ENCODE measurements at regions not wholly inside any gene's neighbourhood (a gene's known extent, or its start where the extent isn't known, plus 50 kb on each side); places are given as distances from the start of the nearest gene placed in this dataset.
A peak's percentile ranks its signal among the peaks of the same experiment; 100 is the strongest.

DNA sequence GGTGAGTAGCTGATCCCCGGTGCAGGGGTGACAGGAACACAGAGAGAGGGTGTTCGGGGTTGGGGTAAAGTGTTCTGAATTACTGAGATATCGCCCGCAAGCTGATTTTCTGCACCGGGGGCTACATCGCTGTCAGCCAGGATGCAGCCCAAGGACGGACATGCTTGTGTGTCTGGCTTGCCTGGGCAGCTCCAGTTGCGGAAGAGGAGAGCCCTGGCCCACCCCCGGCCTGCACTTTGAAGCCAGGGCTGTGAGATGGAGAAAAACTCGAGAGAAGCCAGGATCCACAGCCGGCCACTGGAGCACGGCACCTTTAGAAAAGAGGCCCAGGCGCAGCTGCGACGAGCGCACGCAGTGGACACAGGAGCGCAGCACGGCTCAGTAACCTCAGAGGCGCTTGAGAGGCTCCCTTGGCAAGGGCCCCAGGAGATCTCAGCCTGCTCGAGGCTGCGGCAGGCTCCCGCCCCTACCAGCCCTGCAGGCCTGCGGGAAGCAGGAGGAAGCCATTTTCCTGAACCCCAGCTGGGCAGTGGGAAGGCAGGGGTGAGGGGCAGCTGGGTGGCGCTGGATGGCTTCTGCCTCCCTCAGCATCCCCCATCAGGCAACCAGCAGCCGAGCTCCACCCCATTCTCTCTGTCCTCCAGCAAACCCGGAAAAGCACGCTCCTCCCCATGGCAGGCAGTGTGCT lies 59.2 kb downstream of the C9orf50 start:
- H3K9me3 ChIP-seq (ENCODE audit: low read length): no peaks in the 10 kb centered on the region
- no peaks in the 10 kb centered on the region for H3K27me3 ChIP-seq (ENCODE audit: insufficient read depth, low read length, poor library complexity, severe bottlenecking)
- peak in 1 of 5 donors; percentile 23 for DNase-seq
- ChIA-PET CTCF (interaction anchor here (1.3 kb wide), 1 partner anchor 390 kb away, joined by 3 read pairs; no protein-coding TSS in a partner anchor), POLR2A (interaction anchor here (0.6 kb wide), 1 partner anchor 772 kb away, joined by 7 read pairs; no protein-coding TSS in a partner anchor)
- no peaks in the 10 kb centered on the region for H3K4me1 ChIP-seq (ENCODE audit: insufficient read depth, low read length)
- H3K27me3 Mint-ChIP-seq: peaks cover 7 to 10% of the 10 kb centered on the region in 2 donors
- H3K4me3 Mint-ChIP-seq: no peak overlapping the region
- H3K4me1 Mint-ChIP-seq: no peaks in the 10 kb centered on the region
- H3K27ac Mint-ChIP-seq: peak overlapping the region in 1 of 8 donors; percentile 29
- H3K9me3 Mint-ChIP-seq: no peaks in the 10 kb centered on the region
- no peak overlapping the region for H3K27ac ChIP-seq (ENCODE audit: low read depth, low read length)
- H3K36me3 Mint-ChIP-seq: no peaks in the 10 kb centered on the region
- no peak overlapping the region for H3K4me3 ChIP-seq (ENCODE audit: low read length)
- H3K36me3 ChIP-seq (ENCODE audit: insufficient read depth, low read length): no peaks in the 10 kb centered on the region

DNA sequence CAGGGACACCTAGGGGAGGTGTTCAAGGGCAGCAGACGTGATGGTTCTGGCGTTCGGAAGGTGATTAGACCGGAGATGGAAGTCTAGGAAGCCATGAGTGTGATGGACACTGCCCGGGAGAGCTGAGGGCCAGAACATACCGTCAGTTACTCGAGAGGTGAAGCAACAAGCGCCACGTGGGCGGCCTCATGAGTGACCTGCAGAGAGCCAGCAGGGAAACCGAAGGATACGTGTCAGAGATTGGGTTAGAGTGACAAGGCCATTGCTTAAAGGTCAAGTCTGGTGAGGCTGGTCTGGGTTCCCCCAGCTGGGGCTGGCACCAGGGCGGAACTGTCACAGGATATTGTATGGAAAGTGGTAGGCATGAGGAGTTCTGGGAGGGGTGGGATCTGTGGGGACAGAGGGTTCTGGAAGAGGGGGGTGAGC lies 60.0 kb downstream of the C9orf50 start:
- H3K4me3 Mint-ChIP-seq: no peak overlapping the region
- CTCF ChIA-PET: no interaction called here
- H3K27me3 ChIP-seq (ENCODE audit: insufficient read depth, low read length, poor library complexity, severe bottlenecking): no peaks in the 10 kb centered on the region

DNA sequence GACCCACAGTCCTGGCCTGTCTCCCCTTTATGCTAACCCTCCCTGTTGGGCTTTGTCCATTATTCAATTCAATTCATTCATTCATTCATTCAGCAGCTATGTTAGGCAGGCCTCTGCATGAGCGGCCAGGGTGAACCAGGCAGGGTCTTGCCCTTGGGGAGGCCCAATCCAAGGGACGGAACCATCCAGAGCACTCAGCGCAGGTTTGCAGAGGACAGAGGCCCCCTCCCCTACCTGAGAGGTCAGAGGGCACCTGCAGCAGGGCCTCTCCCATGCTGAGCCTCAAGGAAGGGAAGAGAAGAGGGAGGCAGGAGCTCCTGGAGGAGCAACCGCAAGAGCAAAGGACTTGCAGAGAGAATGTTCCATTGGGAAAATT lies 61.4 kb downstream of the C9orf50 start:
- Mint-ChIP-seq H3K27ac (no peak overlapping the region), H3K27me3 (peaks cover 7 to 14% of the 10 kb centered on the region in 2 donors), H3K4me3 (no peak overlapping the region), H3K36me3 (no peaks in the 10 kb centered on the region), H3K4me1 (no peaks in the 10 kb centered on the region), H3K9me3 (no peaks in the 10 kb centered on the region)
- Histone ChIP-seq H3K4me3 (ENCODE audit: low read length) (no peak overlapping the region), H3K4me1 (ENCODE audit: insufficient read depth, low read length) (no peaks in the 10 kb centered on the region), H3K27me3 (ENCODE audit: insufficient read depth, low read length, poor library complexity, severe bottlenecking) (no peaks in the 10 kb centered on the region), H3K9me3 (ENCODE audit: low read length) (no peaks in the 10 kb centered on the region), H3K36me3 (ENCODE audit: insufficient read depth, low read length) (no peaks in the 10 kb centered on the region), H3K27ac (ENCODE audit: low read depth, low read length) (no peak overlapping the region)
- no peak for DNase-seq
- POLR2A ChIA-PET: no interaction called here
- CTCF ChIA-PET: no interaction called here

More for the DNA sequence above, 60.0 kb downstream of the C9orf50 start:
- H3K27ac Mint-ChIP-seq: no peak overlapping the region
- peaks cover 7 to 14% of the 10 kb centered on the region in 2 donors for H3K27me3 Mint-ChIP-seq
- H3K4me1 Mint-ChIP-seq: no peaks in the 10 kb centered on the region
- Histone ChIP-seq H3K27ac (ENCODE audit: low read depth, low read length) (no peak overlapping the region), H3K4me3 (ENCODE audit: low read length) (no peak overlapping the region), H3K36me3 (ENCODE audit: insufficient read depth, low read length) (no peaks in the 10 kb centered on the region), H3K4me1 (ENCODE audit: insufficient read depth, low read length) (no peaks in the 10 kb centered on the region), H3K9me3 (ENCODE audit: low read length) (no peaks in the 10 kb centered on the region)
- DNase-seq: peak in 1 of 5 donors; percentile 30
- POLR2A ChIA-PET: no interaction called here
- no peaks in the 10 kb centered on the region for H3K9me3 Mint-ChIP-seq
- no peaks in the 10 kb centered on the region for H3K36me3 Mint-ChIP-seq

DNA sequence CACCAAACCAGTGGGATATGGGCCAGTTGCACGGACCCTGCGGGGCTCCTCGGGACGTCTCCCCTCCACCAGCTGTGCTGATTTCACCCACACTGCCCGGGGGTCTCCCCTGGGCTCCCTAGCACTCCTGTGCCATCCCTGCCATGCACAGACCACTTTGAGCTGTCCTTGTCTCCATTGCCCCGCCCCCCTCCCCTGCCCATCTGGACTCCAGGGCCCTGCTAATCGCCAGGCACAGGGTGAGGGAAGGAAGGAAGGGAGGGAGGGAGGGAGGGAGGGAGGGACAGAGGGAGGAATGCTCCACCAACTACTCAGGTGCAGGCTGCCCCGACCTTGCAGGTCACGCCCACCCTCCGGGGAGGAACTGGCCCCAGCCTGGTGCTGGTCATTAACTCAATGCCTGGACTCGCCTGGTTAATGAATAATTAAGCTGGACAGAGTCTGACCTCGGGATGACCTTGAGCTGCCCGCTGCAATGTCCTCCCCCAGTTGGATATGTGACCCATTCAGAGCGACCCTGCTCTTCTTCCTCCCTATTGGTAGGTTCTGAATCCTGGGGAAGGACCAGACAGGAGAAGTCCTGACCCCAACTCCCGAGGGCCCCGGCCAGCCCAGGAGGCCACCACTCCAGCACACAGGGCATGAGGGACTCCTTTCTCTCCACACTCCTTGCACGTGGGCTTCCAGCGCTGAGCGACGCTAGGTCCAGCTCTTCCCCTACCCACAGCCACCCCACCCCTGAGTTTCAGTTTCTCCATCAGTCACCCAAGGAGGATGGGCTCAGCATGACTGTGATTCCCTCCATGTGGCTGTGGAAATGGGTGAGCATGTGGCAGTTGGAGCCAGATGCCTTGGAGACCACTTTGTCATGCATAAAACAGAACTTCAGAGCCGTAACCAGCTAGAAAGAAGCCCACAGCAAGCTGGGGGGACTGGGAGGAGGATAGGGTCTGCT lies 62.1 kb downstream of the C9orf50 start:
- H3K27me3 Mint-ChIP-seq: peaks cover 9 to 14% of the 10 kb centered on the region in 2 donors
- H3K9me3 Mint-ChIP-seq: no peaks in the 10 kb centered on the region
- H3K4me3 Mint-ChIP-seq: no peak overlapping the region
- ChIA-PET CTCF (no interaction called here), POLR2A (no interaction called here)
- H3K4me3 ChIP-seq (ENCODE audit: low read length): no peak overlapping the region
- no peaks in the 10 kb centered on the region for H3K27me3 ChIP-seq (ENCODE audit: insufficient read depth, low read length, poor library complexity, severe bottlenecking)
- H3K36me3 Mint-ChIP-seq: no peaks in the 10 kb centered on the region
- DNase-seq: no peak
- no peak overlapping the region for H3K27ac ChIP-seq (ENCODE audit: low read depth, low read length)
- no peaks in the 10 kb centered on the region for H3K36me3 ChIP-seq (ENCODE audit: insufficient read depth, low read length)
- no peaks in the 10 kb centered on the region for H3K4me1 Mint-ChIP-seq
- no peaks in the 10 kb centered on the region for H3K4me1 ChIP-seq (ENCODE audit: insufficient read depth, low read length)
- H3K9me3 ChIP-seq (ENCODE audit: low read length): no peaks in the 10 kb centered on the region
- H3K27ac Mint-ChIP-seq: peak overlapping the region in 1 of 8 donors; percentile 36

DNA sequence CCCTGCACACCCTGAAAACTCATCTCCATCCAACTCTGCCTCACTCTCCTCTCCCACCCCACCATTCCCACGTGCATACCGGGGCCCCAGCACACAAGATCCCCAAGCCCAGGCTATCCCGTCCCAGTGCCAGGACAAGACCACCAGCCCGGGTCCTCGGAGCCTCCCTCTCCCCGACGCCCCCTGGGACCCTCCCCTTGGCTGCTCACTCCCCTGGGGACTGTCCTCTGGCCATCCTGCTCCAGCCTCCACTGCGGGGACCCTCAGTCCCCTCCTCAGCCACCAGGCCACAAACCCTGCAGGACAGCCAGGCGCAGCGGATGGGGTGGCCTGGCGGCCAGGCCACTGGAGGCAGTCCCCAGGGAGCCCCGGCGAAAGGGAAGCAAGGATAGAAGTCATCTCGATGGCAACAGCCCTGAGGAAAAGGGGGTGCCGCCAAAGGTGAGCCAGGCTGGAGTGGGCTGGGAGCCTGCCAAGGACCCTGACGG lies 62.8 kb downstream of the C9orf50 start:
- Mint-ChIP-seq H3K4me1 (no peaks in the 10 kb centered on the region), H3K36me3 (no peaks in the 10 kb centered on the region), H3K27ac (peak overlapping the region in 1 of 8 donors; percentile 82), H3K9me3 (no peaks in the 10 kb centered on the region), H3K27me3 (peaks cover 10 to 20% of the 10 kb centered on the region in 2 donors), H3K4me3 (no peak overlapping the region)
- Histone ChIP-seq H3K36me3 (ENCODE audit: insufficient read depth, low read length) (no peaks in the 10 kb centered on the region), H3K9me3 (ENCODE audit: low read length) (no peaks in the 10 kb centered on the region), H3K27ac (ENCODE audit: low read depth, low read length) (no peak overlapping the region), H3K27me3 (ENCODE audit: insufficient read depth, low read length, poor library complexity, severe bottlenecking) (no peaks in the 10 kb centered on the region), H3K4me1 (ENCODE audit: insufficient read depth, low read length) (no peaks in the 10 kb centered on the region), H3K4me3 (ENCODE audit: low read length) (no peak overlapping the region)
- ChIA-PET CTCF (no interaction called here), POLR2A (no interaction called here)
- DNase-seq: no peak

DNA sequence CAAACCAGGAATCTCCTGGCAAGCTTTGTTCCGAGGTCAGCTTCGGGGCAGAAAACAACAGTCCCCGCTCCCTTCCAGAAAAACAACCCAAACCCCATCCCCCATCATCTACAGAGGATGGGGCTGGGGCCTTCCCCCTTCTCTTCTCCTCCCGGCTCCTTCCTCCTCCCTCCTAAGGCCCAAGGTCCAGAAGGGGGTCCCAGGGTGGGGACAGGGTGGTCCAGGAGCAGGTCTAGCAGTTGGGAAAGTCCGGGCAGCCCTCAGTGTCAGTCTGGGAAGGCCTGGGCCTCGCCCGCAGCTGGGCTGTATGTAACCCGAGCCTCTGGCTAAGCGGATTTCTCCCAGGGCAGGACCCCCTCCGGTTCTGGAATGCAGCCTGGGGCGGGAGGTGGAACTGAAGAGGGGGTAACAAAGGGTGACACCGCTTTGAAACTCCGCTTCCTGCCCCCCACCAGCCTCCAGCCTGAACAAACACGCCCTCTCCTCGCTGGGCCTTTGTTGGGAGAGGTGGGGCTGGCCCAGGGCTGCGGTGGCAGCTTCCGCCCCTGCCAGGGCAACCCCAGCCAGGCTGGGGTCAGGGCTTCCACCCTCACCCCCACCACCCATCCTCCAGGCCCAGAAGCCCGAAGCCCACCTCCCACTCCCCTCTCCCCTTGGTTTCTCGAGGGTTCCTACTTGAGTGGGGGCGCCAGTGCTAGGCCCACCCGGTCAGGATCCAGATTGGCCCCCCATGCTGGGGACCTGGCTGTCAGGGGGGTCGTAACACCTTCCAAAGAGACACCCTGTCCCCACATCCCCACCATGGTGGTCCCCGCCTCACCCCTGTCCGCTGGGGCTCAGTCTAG lies 63.5 kb downstream of the C9orf50 start:
- no peaks in the 10 kb centered on the region for H3K36me3 Mint-ChIP-seq
- no peak overlapping the region for H3K27ac ChIP-seq (ENCODE audit: low read depth, low read length)
- H3K27me3 Mint-ChIP-seq: peaks cover 10 to 20% of the 10 kb centered on the region in 2 donors
- H3K36me3 ChIP-seq (ENCODE audit: insufficient read depth, low read length): no peaks in the 10 kb centered on the region
- no peaks in the 10 kb centered on the region for H3K9me3 Mint-ChIP-seq
- POLR2A ChIA-PET: interaction anchor here (1.0 kb wide), 1 partner anchor 385 kb away, joined by 3 read pairs; no protein-coding TSS in a partner anchor
- H3K27ac Mint-ChIP-seq: peak overlapping the region in 1 of 8 donors; percentile 82
- H3K27me3 ChIP-seq (ENCODE audit: insufficient read depth, low read length, poor library complexity, severe bottlenecking): no peaks in the 10 kb centered on the region
- DNase-seq: no peak
- no peak overlapping the region for H3K4me3 Mint-ChIP-seq
- CTCF ChIA-PET: no interaction called here
- no peak overlapping the region for H3K4me3 ChIP-seq (ENCODE audit: low read length)
- no peaks in the 10 kb centered on the region for H3K4me1 Mint-ChIP-seq
- no peaks in the 10 kb centered on the region for H3K4me1 ChIP-seq (ENCODE audit: insufficient read depth, low read length)
- H3K9me3 ChIP-seq (ENCODE audit: low read length): no peaks in the 10 kb centered on the region

DNA sequence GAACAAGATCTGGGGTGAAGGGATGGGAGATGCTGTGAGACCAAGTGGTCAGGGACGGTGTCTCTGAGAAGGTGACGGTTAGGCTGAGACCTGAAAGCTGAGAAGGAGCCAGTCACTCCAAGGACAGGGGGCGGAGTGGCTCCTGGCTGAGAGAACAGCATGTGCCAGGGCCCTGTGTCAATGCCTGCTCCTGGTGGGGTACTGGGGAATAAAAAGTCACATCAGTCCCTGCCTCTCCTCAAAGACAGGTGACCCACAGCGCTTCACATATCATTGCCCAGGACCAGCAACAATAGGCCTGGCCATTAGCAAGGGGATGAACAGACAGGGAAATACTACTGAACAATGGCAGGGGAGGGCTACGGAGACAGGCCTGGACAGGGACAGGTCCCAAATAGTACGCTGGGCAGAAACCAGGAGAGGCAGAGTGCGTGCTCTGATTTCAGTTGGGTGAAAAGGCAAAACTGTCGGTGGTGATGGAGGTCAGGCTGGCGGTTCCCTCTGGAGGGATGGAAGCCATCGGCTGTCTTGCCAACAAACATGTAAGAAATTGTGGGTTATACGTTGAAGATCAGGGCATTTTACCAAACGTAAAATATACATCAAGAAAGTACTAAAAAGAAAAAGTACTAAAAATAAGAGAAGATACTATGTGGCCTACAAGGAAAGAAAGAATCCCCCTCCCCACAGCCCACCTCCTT lies 64.3 kb downstream of the C9orf50 start:
- Histone ChIP-seq H3K36me3 (ENCODE audit: insufficient read depth, low read length) (no peaks in the 10 kb centered on the region), H3K27me3 (ENCODE audit: insufficient read depth, low read length, poor library complexity, severe bottlenecking) (no peaks in the 10 kb centered on the region), H3K27ac (ENCODE audit: low read depth, low read length) (no peak overlapping the region), H3K9me3 (ENCODE audit: low read length) (no peaks in the 10 kb centered on the region), H3K4me1 (ENCODE audit: insufficient read depth, low read length) (no peaks in the 10 kb centered on the region), H3K4me3 (ENCODE audit: low read length) (no peak overlapping the region)
- DNase-seq: no peak
- ChIA-PET CTCF (no interaction called here), POLR2A (interaction anchor here (1.0 kb wide), 1 partner anchor 384 kb away, joined by 3 read pairs; no protein-coding TSS in a partner anchor)
- H3K27me3 Mint-ChIP-seq: peaks cover 13 to 27% of the 10 kb centered on the region in 2 donors
- no peaks in the 10 kb centered on the region for H3K9me3 Mint-ChIP-seq
- H3K4me3 Mint-ChIP-seq: no peak overlapping the region
- H3K4me1 Mint-ChIP-seq: no peaks in the 10 kb centered on the region
- H3K27ac Mint-ChIP-seq: no peak overlapping the region
- H3K36me3 Mint-ChIP-seq: no peaks in the 10 kb centered on the region
